HG03060 (cell line): ENCODE measurements at regions not wholly inside any gene's neighbourhood (a gene's known extent, or its start where the extent isn't known, plus 50 kb on each side); places are given as distances from the start of the nearest gene placed in this dataset.

Source experiments
- ATAC-seq: cut with Tn5 transposase; IDR thresholded peaks from one replicate; pipeline ENCODE4 v1.9.1; 2021; ENCODE audit warnings: low read depth, moderate number of reproducible peaks; ENCODE audit not compliant: unreplicated experiment

- ATAC-seq, result no peak
These were observed 51.0 kb upstream of the RBBP8 start for GRCh38 chr18:22882084-22882483.

- no peak for ATAC-seq
These were observed 49.9 kb upstream of the RBBP8 start for GRCh38 chr18:22883179-22883578.
